ENCODE measurements at regions not wholly inside any gene's neighbourhood (a gene's known extent, or its start where the extent isn't known, plus 50 kb on each side); places are given as distances from the start of the nearest gene placed in this dataset.

DNA sequence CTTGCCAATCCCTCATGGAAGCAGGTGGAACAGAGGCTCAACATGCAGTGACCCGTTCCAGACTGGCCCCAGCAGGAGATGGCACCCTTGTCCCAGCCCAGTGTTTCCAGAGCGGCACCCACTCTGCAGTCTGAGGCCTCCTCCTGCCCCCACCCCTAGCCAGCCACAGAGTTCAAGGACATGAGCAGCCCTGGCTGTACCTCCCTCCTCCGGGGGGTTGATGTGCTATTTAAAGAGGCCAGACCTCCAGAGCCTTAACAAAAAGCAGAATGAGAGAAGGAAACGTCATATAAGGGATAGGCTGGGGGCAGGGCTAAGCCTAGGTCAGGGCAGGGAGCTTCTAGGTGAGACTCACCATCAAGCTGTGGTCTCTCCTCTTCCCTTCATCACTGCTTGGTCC lies 115.7 kb upstream of the NANOS1 start:
- no peaks in the 10 kb centered on the region for H4K20me1 ChIP-seq (ENCODE audit: low read depth, low read length)
- no peaks in the 10 kb centered on the region for H3F3A ChIP-seq (ENCODE audit: insufficient read depth)
- no peaks in the 10 kb centered on the region for H3K9me3 ChIP-seq (ENCODE audit: insufficient read depth, low read length)
- H3K4me2 ChIP-seq (ENCODE audit: low read depth, low read length, poor library complexity, severe bottlenecking) = no peak overlapping the region
- no peak overlapping the region for H3K27ac ChIP-seq (ENCODE audit: low read depth, low read length)
- H3K79me2 ChIP-seq (ENCODE audit: insufficient read depth, low read length) = no peaks in the 10 kb centered on the region
- H3K9me2 ChIP-seq (replicated peaks; ENCODE audit: insufficient read depth, low read length) = no peaks in the 10 kb centered on the region
- no peak overlapping the region for H3K9ac ChIP-seq (ENCODE audit: low read length)
- H2AFZ ChIP-seq (ENCODE audit: low read depth, low read length, severe bottlenecking) = no peak overlapping the region
- no peak for TF ChIP-seq EZH2phosphoT487 (conservative IDR thresholded peaks at IDR 0.05; ENCODE audit: low read length)
- no peak overlapping the region for H3K4me3 ChIP-seq (ENCODE audit: insufficient read depth, low read length, poor library complexity, severe bottlenecking)
- H3K27me3 ChIP-seq (ENCODE audit: low read length) = no peaks in the 10 kb centered on the region
- no peaks in the 10 kb centered on the region for H3K36me3 ChIP-seq (ENCODE audit: low read length)

GRCh38 chr10:118914629-118915028 lies 114.9 kb upstream of the NANOS1 start:
- no peak for TF ChIP-seq EZH2phosphoT487 (conservative IDR thresholded peaks at IDR 0.05; ENCODE audit: low read length)
- TF ChIP-seq CTCF (IDR thresholded peaks at IDR 0.05; ENCODE audit: insufficient read depth, low read length, poor library complexity, severe bottlenecking) = no peak
- no peaks in the 10 kb centered on the region for H4K20me1 ChIP-seq (ENCODE audit: low read depth, low read length)
- no peaks in the 10 kb centered on the region for H3K79me2 ChIP-seq (ENCODE audit: insufficient read depth, low read length)
- no peak overlapping the region for H2AFZ ChIP-seq (ENCODE audit: low read depth, low read length, severe bottlenecking)
- no peak overlapping the region for H3K4me3 ChIP-seq (ENCODE audit: insufficient read depth, low read length, poor library complexity, severe bottlenecking)
- no peak overlapping the region for H3K9ac ChIP-seq (ENCODE audit: low read length)
- H3F3A ChIP-seq (ENCODE audit: insufficient read depth) = no peaks in the 10 kb centered on the region
- H3K9me3 ChIP-seq (ENCODE audit: insufficient read depth, low read length) = no peaks in the 10 kb centered on the region
- H3K27me3 ChIP-seq (ENCODE audit: low read length) = no peaks in the 10 kb centered on the region
- H3K9me2 ChIP-seq (replicated peaks; ENCODE audit: insufficient read depth, low read length) = no peaks in the 10 kb centered on the region
- H3K4me2 ChIP-seq (ENCODE audit: low read depth, low read length, poor library complexity, severe bottlenecking) = no peak overlapping the region
- no peaks in the 10 kb centered on the region for H3K36me3 ChIP-seq (ENCODE audit: low read length)
- no peak overlapping the region for H3K27ac ChIP-seq (ENCODE audit: low read depth, low read length)

GRCh38 chr10:118915161-118915560 lies 114.4 kb upstream of the NANOS1 start:
- H3K27ac ChIP-seq (ENCODE audit: low read depth, low read length) = no peak overlapping the region

GRCh38 chr10:118916777-118917176 lies 112.7 kb upstream of the NANOS1 start:
- Histone ChIP-seq H3K9me3 (ENCODE audit: insufficient read depth, low read length) (no peaks in the 10 kb centered on the region), H3K9me2 (replicated peaks; ENCODE audit: insufficient read depth, low read length) (no peaks in the 10 kb centered on the region), H3K4me2 (ENCODE audit: low read depth, low read length, poor library complexity, severe bottlenecking) (no peak overlapping the region), H4K20me1 (ENCODE audit: low read depth, low read length) (no peaks in the 10 kb centered on the region), H3K27ac (ENCODE audit: low read depth, low read length) (no peak overlapping the region), H3K9ac (ENCODE audit: low read length) (no peak overlapping the region), H3K27me3 (ENCODE audit: low read length) (no peaks in the 10 kb centered on the region), H3K4me3 (ENCODE audit: insufficient read depth, low read length, poor library complexity, severe bottlenecking) (no peak overlapping the region), H3K36me3 (ENCODE audit: low read length) (no peaks in the 10 kb centered on the region), H3K79me2 (ENCODE audit: insufficient read depth, low read length) (no peaks in the 10 kb centered on the region), H3F3A (ENCODE audit: insufficient read depth) (no peaks in the 10 kb centered on the region), H2AFZ (ENCODE audit: low read depth, low read length, severe bottlenecking) (no peak overlapping the region)
- no peak for TF ChIP-seq EZH2phosphoT487 (conservative IDR thresholded peaks at IDR 0.05; ENCODE audit: low read length)
- TF ChIP-seq CTCF (IDR thresholded peaks at IDR 0.05; ENCODE audit: insufficient read depth, low read length, poor library complexity, severe bottlenecking) = no peak

More at GRCh38 chr10:118915161-118915560, 114.4 kb upstream of the NANOS1 start:
- Histone ChIP-seq H3F3A (ENCODE audit: insufficient read depth) (no peaks in the 10 kb centered on the region), H3K79me2 (ENCODE audit: insufficient read depth, low read length) (no peaks in the 10 kb centered on the region), H2AFZ (ENCODE audit: low read depth, low read length, severe bottlenecking) (no peak overlapping the region), H3K9me2 (replicated peaks; ENCODE audit: insufficient read depth, low read length) (no peaks in the 10 kb centered on the region), H3K4me2 (ENCODE audit: low read depth, low read length, poor library complexity, severe bottlenecking) (no peak overlapping the region), H3K36me3 (ENCODE audit: low read length) (no peaks in the 10 kb centered on the region), H3K4me3 (ENCODE audit: insufficient read depth, low read length, poor library complexity, severe bottlenecking) (no peak overlapping the region), H4K20me1 (ENCODE audit: low read depth, low read length) (no peaks in the 10 kb centered on the region), H3K9me3 (ENCODE audit: insufficient read depth, low read length) (no peaks in the 10 kb centered on the region), H3K27me3 (ENCODE audit: low read length) (no peaks in the 10 kb centered on the region), H3K9ac (ENCODE audit: low read length) (no peak overlapping the region)
- TF ChIP-seq EZH2phosphoT487 (conservative IDR thresholded peaks at IDR 0.05; ENCODE audit: low read length) = no peak
- TF ChIP-seq CTCF (IDR thresholded peaks at IDR 0.05; ENCODE audit: insufficient read depth, low read length, poor library complexity, severe bottlenecking) = no peak

Data from SU-DHL-6 (cell line).